Medulla oblongata (tissue), 1 donor: ENCODE measurements at regions not wholly inside any gene's neighbourhood (a gene's known extent, or its start where the extent isn't known, plus 50 kb on each side); places are given as distances from the start of the nearest gene placed in this dataset.
A peak's percentile ranks its signal among the peaks of the same experiment; 100 is the strongest.

Source experiments
- DNase-seq: peaks from one replicate; pipeline ENCODE4 v3.0.0-alpha.2; 2015; ENCODE audit errors: extremely low spot score

GRCh38 chr14:51473808-51474565 lies 177.7 kb upstream of the FRMD6 start:
- no peak for DNase-seq

GRCh38 chr14:51474854-51475253 lies 176.9 kb upstream of the FRMD6 start:
- no peak for DNase-seq

GRCh38 chr14:51478175-51478621 lies 173.5 kb upstream of the FRMD6 start:
- no peak for DNase-seq

GRCh38 chr14:51479584-51480325 lies 172.0 kb upstream of the FRMD6 start:
- DNase-seq, result no peak

- DNase-seq, result no peak
Observed at GRCh38 chr14:51481643-51482042, 170.1 kb upstream of the FRMD6 start.

GRCh38 chr14:51482102-51482501 lies 169.6 kb upstream of the FRMD6 start:
- DNase-seq, result no peak

GRCh38 chr14:51484485-51484884 lies 167.2 kb upstream of the FRMD6 start:
- DNase-seq, result no peak

- DNase-seq, result no peak
Observed at GRCh38 chr14:51485733-51486132, 166.0 kb upstream of the FRMD6 start.

- no peak for DNase-seq
Observed at GRCh38 chr14:51487848-51488247, 163.9 kb upstream of the FRMD6 start.

GRCh38 chr14:51488569-51489220 lies 163.0 kb upstream of the FRMD6 start:
- no peak for DNase-seq

- DNase-seq, result no peak
Observed at GRCh38 chr14:51490205-51490604, 161.5 kb upstream of the FRMD6 start.

GRCh38 chr14:51491036-51491545 lies 160.6 kb upstream of the FRMD6 start:
- DNase-seq, result no peak

GRCh38 chr14:51491776-51492175 lies 159.9 kb upstream of the FRMD6 start:
- DNase-seq, result no peak

- DNase-seq, result no peak
Observed at GRCh38 chr14:51495319-51495718, 156.4 kb upstream of the FRMD6 start.

- DNase-seq, result no peak
Observed at GRCh38 chr14:51498411-51499227, 153.1 kb upstream of the FRMD6 start.

GRCh38 chr14:51500776-51501175 lies 150.9 kb upstream of the FRMD6 start:
- DNase-seq, result no peak

GRCh38 chr14:51501746-51502145 lies 150.0 kb upstream of the FRMD6 start:
- no peak for DNase-seq

GRCh38 chr14:51504669-51505068 lies 147.0 kb upstream of the FRMD6 start:
- DNase-seq, result no peak

GRCh38 chr14:51507511-51507905 lies 144.2 kb upstream of the FRMD6 start:
- peak; percentile 53 for DNase-seq

GRCh38 chr14:51507906-51508511 lies 143.7 kb upstream of the FRMD6 start:
- peak; percentile 94 for DNase-seq

GRCh38 chr14:51511265-51511664 lies 140.4 kb upstream of the FRMD6 start:
- no peak for DNase-seq
